ENCODE measurements at regions not wholly inside any gene's neighbourhood (a gene's known extent, or its start where the extent isn't known, plus 50 kb on each side); places are given as distances from the start of the nearest gene placed in this dataset.

- DNase-seq, result no peak
Observed at GRCh38 chr3:167892205-167892604, 156.7 kb downstream of the SERPINI1 start.

GRCh38 chr3:167887096-167887495 lies 151.6 kb downstream of the SERPINI1 start:
- no peak for DNase-seq

GRCh38 chr3:167886690-167887089 lies 151.2 kb downstream of the SERPINI1 start:
- DNase-seq, result no peak

- no peak for DNase-seq
Observed at GRCh38 chr3:167885277-167885676, 149.8 kb downstream of the SERPINI1 start.

GRCh38 chr3:167884481-167884880 lies 149.0 kb downstream of the SERPINI1 start:
- no peak for DNase-seq

GRCh38 chr3:167883452-167883851 lies 147.9 kb downstream of the SERPINI1 start:
- DNase-seq, result no peak

- peak; percentile 37 for DNase-seq
Observed at GRCh38 chr3:167882057-167882667, 146.6 kb downstream of the SERPINI1 start.

- no peak for DNase-seq
Observed at GRCh38 chr3:167880183-167880582, 144.7 kb downstream of the SERPINI1 start.

- DNase-seq, result peak; percentile 46
Observed at GRCh38 chr3:167876620-167877281, 141.2 kb downstream of the SERPINI1 start.
